ENCODE measurements at regions not wholly inside any gene's neighbourhood (a gene's known extent, or its start where the extent isn't known, plus 50 kb on each side); places are given as distances from the start of the nearest gene placed in this dataset.

GRCh38 chr4:136390824-136391223, 1141.5 kb downstream of the PCDH18 start:
- Histone ChIP-seq H3K4me2 (ENCODE audit: low read length) (no peak overlapping the region), H3K4me1 (no peaks in the 10 kb centered on the region), H2AFZ (no peak overlapping the region), H3K27me3 (ENCODE audit: control insufficient read depth, insufficient read depth, low read length) (no peaks in the 10 kb centered on the region), H3K27ac (no peak overlapping the region), H3K9me3 (ENCODE audit: control insufficient read depth, low read length) (no peaks in the 10 kb centered on the region), H3K36me3 (ENCODE audit: control insufficient read depth, insufficient read depth, low read length) (no peaks in the 10 kb centered on the region), H3K9ac (no peak overlapping the region), H3K79me2 (no peaks in the 10 kb centered on the region), H3K4me3 (ENCODE audit: low read depth, low read length) (no peak overlapping the region)
- TF ChIP-seq, protein P1, sequence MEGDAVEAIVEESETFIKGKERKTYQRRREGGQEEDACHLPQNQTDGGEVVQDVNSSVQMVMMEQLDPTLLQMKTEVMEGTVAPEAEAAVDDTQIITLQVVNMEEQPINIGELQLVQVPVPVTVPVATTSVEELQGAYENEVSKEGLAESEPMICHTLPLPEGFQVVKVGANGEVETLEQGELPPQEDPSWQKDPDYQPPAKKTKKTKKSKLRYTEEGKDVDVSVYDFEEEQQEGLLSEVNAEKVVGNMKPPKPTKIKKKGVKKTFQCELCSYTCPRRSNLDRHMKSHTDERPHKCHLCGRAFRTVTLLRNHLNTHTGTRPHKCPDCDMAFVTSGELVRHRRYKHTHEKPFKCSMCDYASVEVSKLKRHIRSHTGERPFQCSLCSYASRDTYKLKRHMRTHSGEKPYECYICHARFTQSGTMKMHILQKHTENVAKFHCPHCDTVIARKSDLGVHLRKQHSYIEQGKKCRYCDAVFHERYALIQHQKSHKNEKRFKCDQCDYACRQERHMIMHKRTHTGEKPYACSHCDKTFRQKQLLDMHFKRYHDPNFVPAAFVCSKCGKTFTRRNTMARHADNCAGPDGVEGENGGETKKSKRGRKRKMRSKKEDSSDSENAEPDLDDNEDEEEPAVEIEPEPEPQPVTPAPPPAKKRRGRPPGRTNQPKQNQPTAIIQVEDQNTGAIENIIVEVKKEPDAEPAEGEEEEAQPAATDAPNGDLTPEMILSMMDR (IDR thresholded peaks at IDR 0.05) = no peak

DNA sequence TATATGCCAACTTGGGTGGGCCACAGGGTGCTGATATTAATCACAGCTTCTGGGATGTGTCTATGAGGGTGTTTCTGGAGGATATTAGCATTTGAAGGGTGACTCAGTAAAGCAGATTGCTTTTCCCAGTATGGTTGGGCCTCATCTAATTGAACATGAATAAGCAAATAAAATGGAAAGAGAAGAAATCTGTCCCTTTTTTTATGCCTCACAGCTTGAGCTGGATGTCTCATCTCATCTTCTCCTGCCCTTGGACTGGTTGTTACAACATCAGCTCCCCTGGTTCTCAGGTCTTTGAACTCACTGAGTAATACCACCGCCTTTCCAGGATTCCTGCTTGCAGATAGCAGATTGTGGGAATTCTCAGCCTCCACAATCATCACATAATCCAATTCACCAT, 1149.2 kb downstream of the PCDH18 start:
- no peak overlapping the region for H3K27ac ChIP-seq
- H3K9ac ChIP-seq = no peak overlapping the region
- H2AFZ ChIP-seq = no peak overlapping the region
- no peaks in the 10 kb centered on the region for H3K9me3 ChIP-seq (ENCODE audit: control insufficient read depth, low read length)
- no peaks in the 10 kb centered on the region for H3K79me2 ChIP-seq
- H3K4me2 ChIP-seq (ENCODE audit: low read length) = no peak overlapping the region
- H3K36me3 ChIP-seq (ENCODE audit: control insufficient read depth, insufficient read depth, low read length) = no peaks in the 10 kb centered on the region
- TF ChIP-seq, protein P1 (IDR thresholded peaks at IDR 0.05) = no peak
- no peaks in the 10 kb centered on the region for H3K27me3 ChIP-seq (ENCODE audit: control insufficient read depth, insufficient read depth, low read length)
- H3K4me3 ChIP-seq (ENCODE audit: low read depth, low read length) = no peak overlapping the region
- H3K4me1 ChIP-seq = no peaks in the 10 kb centered on the region

DNA sequence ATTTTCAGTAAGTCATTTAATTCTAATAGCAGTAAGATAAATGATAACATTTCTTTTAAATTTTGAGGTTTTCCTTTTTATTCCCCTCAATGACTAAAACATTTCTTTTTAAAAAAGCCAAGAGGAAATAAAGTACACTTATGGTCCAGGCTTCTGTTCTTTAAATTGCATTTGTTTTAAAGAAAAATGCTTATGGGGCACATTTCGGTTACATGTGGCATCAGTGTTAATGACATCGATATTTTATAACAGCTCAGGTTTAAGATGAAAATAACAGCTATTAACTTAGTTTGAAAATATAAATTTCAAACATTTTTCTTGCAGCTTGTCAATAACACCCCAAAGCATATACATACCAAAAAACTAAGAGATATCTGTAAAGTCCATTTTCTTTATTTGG, 1161.1 kb downstream of the PCDH18 start:
- no peak overlapping the region for H3K4me2 ChIP-seq (ENCODE audit: low read length)
- H3K27me3 ChIP-seq (ENCODE audit: control insufficient read depth, insufficient read depth, low read length) = no peaks in the 10 kb centered on the region
- H2AFZ ChIP-seq = no peak overlapping the region
- H3K36me3 ChIP-seq (ENCODE audit: control insufficient read depth, insufficient read depth, low read length) = no peaks in the 10 kb centered on the region
- no peak overlapping the region for H3K9ac ChIP-seq
- no peaks in the 10 kb centered on the region for H3K4me1 ChIP-seq
- no peak overlapping the region for H3K4me3 ChIP-seq (ENCODE audit: low read depth, low read length)
- no peak overlapping the region for H3K27ac ChIP-seq
- TF ChIP-seq, protein P1 (IDR thresholded peaks at IDR 0.05) = no peak
- H3K79me2 ChIP-seq = no peaks in the 10 kb centered on the region
- H3K9me3 ChIP-seq (ENCODE audit: control insufficient read depth, low read length) = no peaks in the 10 kb centered on the region

DNA sequence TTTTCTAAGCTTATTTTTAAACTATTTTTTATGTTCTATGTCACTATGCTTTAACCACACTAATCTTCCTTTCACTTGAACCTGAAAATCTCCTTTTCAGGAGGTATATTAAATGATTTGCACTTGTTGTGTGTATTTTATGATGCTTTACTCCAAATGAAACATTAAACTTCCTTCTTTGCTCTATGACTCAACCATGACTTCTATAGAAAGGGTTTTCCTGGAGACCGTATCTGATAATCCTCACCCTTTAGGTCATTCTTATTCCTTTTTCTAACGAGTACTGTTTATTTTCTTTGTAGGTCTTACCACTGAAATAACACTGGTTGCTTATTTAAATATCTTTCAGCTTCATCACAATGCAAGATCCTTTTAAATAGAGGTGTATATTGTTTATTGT, 1163.2 kb downstream of the PCDH18 start:
- no peaks in the 10 kb centered on the region for H3K36me3 ChIP-seq (ENCODE audit: control insufficient read depth, insufficient read depth, low read length)
- no peak overlapping the region for H3K9ac ChIP-seq
- H3K4me1 ChIP-seq = no peaks in the 10 kb centered on the region
- H3K4me2 ChIP-seq (ENCODE audit: low read length) = no peak overlapping the region
- H3K27me3 ChIP-seq (ENCODE audit: control insufficient read depth, insufficient read depth, low read length) = no peaks in the 10 kb centered on the region
- H3K4me3 ChIP-seq (ENCODE audit: low read depth, low read length) = no peak overlapping the region
- no peak overlapping the region for H3K27ac ChIP-seq
- H3K79me2 ChIP-seq = no peaks in the 10 kb centered on the region
- TF ChIP-seq, protein P1 (IDR thresholded peaks at IDR 0.05) = no peak
- H2AFZ ChIP-seq = no peak overlapping the region
- no peaks in the 10 kb centered on the region for H3K9me3 ChIP-seq (ENCODE audit: control insufficient read depth, low read length)

DNA sequence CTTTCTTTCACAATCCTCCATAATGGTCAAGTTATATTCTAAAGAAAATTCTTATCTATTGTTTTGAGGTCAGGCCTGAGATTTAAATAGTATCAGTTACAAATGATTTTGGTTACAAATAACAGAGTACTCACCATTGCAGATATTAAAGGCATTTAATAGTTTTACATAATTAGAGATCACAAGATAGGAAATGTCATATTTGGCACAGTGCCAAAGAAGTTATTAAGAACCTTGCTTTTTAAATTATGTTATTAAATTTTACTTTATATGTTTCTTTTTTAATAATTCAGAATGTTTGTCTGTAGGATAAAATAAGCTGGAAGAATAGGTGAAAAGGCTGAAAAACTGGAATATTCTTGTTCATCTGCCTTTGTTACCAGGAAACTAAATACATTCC, 1174.7 kb downstream of the PCDH18 start:
- Histone ChIP-seq H3K4me2 (ENCODE audit: low read length) (no peak overlapping the region), H3K9ac (no peak overlapping the region), H3K4me3 (ENCODE audit: low read depth, low read length) (no peak overlapping the region), H2AFZ (no peak overlapping the region), H3K27ac (no peak overlapping the region), H3K9me3 (ENCODE audit: control insufficient read depth, low read length) (no peaks in the 10 kb centered on the region), H3K27me3 (ENCODE audit: control insufficient read depth, insufficient read depth, low read length) (no peaks in the 10 kb centered on the region), H3K36me3 (ENCODE audit: control insufficient read depth, insufficient read depth, low read length) (no peaks in the 10 kb centered on the region), H3K79me2 (no peaks in the 10 kb centered on the region), H3K4me1 (no peaks in the 10 kb centered on the region)
- TF ChIP-seq, protein P1 (IDR thresholded peaks at IDR 0.05) = no peak

All from parathyroid adenoma (tissue), 2 donors.